CD4-positive, alpha-beta T cell (primary cell): ENCODE measurements at regions not wholly inside any gene's neighbourhood (a gene's known extent, or its start where the extent isn't known, plus 50 kb on each side); places are given as distances from the start of the nearest gene placed in this dataset.

Experiments used
- ATAC-seq: fragments of 200-7000 bp; cut with Tn5 transposase; one replicate; pipeline ENCODE4 v1.10.0; 2022; ENCODE audit warnings: mild to moderate bottlenecking; ENCODE audit not compliant: poor library complexity
- CTCF ChIA-PET: fragments of 350-600 bp; sonication (Branson Sonifier 250); formaldehyde crosslinking; loops from one replicate; lab custom pipeline; 2021; ENCODE audit warnings: antibody characterized with exemption, inconsistent platforms; lab: Charles Lee
- POLR2A ChIA-PET: fragments of 350-600 bp; sonication (Branson Sonifier 250); formaldehyde crosslinking; loops from one replicate; lab custom pipeline; 2021; ENCODE audit warnings: antibody characterized with exemption, inconsistent platforms; lab: Charles Lee
- DNase-seq, 14 experiments: peaks; one replicate each; pipeline ENCODE4 v3.0.0-alpha.2; 2013 to 2020; ENCODE audit warnings: mixed read lengths in 2 of 14
- H3K27ac ChIP-seq, 2 donors: one replicate each; pipeline versions ENCODE4 v1.5.1 to v1.7.0; 2013; ENCODE audit warnings: low read length in 2 of 2, low read depth in 1 of 2, mild to moderate bottlenecking in 1 of 2
- H3K27me3 ChIP-seq, 2 experiments: 1 replicate in 1 of 2; 2 replicates in 1 of 2; pipeline versions ENCODE4 v1.6.1 to v1.7.0; 2013; ENCODE audit warnings: low read length in 2 of 2, control low read depth in 1 of 2, mild to moderate bottlenecking in 1 of 2, moderate library complexity in 1 of 2; ENCODE audit not compliant: insufficient read depth in 2 of 2, control insufficient read depth in 1 of 2
- H3K36me3 ChIP-seq: one replicate; pipeline ENCODE4 v1.6.1; 2013; ENCODE audit warnings: low read length, control low read depth; ENCODE audit not compliant: insufficient read depth
- H3K4me1 ChIP-seq: one replicate; pipeline ENCODE4 v1.6.1; 2013; ENCODE audit warnings: low read length, control low read depth; ENCODE audit not compliant: insufficient read depth
- H3K4me3 ChIP-seq: one replicate; pipeline ENCODE4 v1.5.1; 2013; ENCODE audit warnings: mild to moderate bottlenecking, low read length, moderate library complexity
- H3K9me3 ChIP-seq, 2 experiments: 1 replicate in 1 of 2; 2 replicates in 1 of 2; pipeline versions ENCODE4 v1.6.1 to v1.7.0; 2013; ENCODE audit warnings: low read length in 2 of 2, mild to moderate bottlenecking in 2 of 2, control low read depth in 1 of 2, moderate library complexity in 1 of 2; ENCODE audit not compliant: control insufficient read depth in 1 of 2, insufficient read depth in 1 of 2
- H3K27ac Mint-ChIP-seq: one replicate; pipeline ENCODE4 v1.8.0; 2020; ENCODE audit warnings: mixed read lengths
- H3K27me3 Mint-ChIP-seq: one replicate; pipeline ENCODE4 v1.8.0; 2021; ENCODE audit warnings: mixed read lengths
- H3K36me3 Mint-ChIP-seq: one replicate; pipeline ENCODE4 v1.8.0; 2021; ENCODE audit warnings: low read depth, mixed read lengths
- H3K4me1 Mint-ChIP-seq: one replicate; pipeline ENCODE4 v1.8.0; 2021; ENCODE audit warnings: low read depth, mixed read lengths
- H3K4me3 Mint-ChIP-seq: one replicate; pipeline ENCODE4 v1.8.0; 2020; ENCODE audit warnings: mild to moderate bottlenecking, mixed read lengths
- H3K9me3 Mint-ChIP-seq: one replicate; pipeline ENCODE4 v1.8.0; 2020; ENCODE audit warnings: mixed read lengths
- CTCF ChIP-seq: fragments of 200-600 bp; IDR thresholded peaks from one replicate; pipeline ENCODE4 v1.8.0; 2022; ENCODE audit warnings: antibody characterized with exemption, mild to moderate bottlenecking
- intact Hi-C, 2 experiments: fragments of 100-400 bp; cut with DNase I in 1 of 2; cut with micrococcal nuclease in 1 of 2; formaldehyde crosslinking; loops; one replicate each; pipeline versions ENCODE4 v1.15.1 to v1.9.0; 2023 to 2025; cut with DNase I, micrococcal nuclease

GRCh38 chr4:136898590-136899248 lies 633.6 kb downstream of the PCDH18 start:
- no peaks in the 10 kb centered on the region for H3K4me1 Mint-ChIP-seq
- Histone ChIP-seq H3K4me3 (no peak overlapping the region), H3K27ac (no peak overlapping the region), H3K27me3 (no peaks in the 10 kb centered on the region), H3K36me3 (no peaks in the 10 kb centered on the region), H3K9me3 (peaks cover 0 to 4% of the 10 kb centered on the region in 2 experiments), H3K4me1 (no peaks in the 10 kb centered on the region)
- no peak for TF ChIP-seq CTCF
- no peaks in the 10 kb centered on the region for H3K36me3 Mint-ChIP-seq
- H3K4me3 Mint-ChIP-seq: no peak overlapping the region
- no peak for DNase-seq
- ChIA-PET POLR2A (no interaction called here), CTCF (no interaction called here)
- no peak for ATAC-seq
- no peak overlapping the region for H3K27ac Mint-ChIP-seq
- H3K9me3 Mint-ChIP-seq: peaks cover 3% of the 10 kb centered on the region
- H3K27me3 Mint-ChIP-seq: no peaks in the 10 kb centered on the region
- intact Hi-C loops: no loop called here

GRCh38 chr4:136893573-136893972 lies 638.7 kb downstream of the PCDH18 start:
- Mint-ChIP-seq H3K27me3 (no peaks in the 10 kb centered on the region), H3K4me3 (no peak overlapping the region), H3K36me3 (no peaks in the 10 kb centered on the region), H3K4me1 (no peaks in the 10 kb centered on the region), H3K27ac (no peak overlapping the region), H3K9me3 (no peaks in the 10 kb centered on the region)
- Histone ChIP-seq H3K4me1 (no peaks in the 10 kb centered on the region), H3K36me3 (no peaks in the 10 kb centered on the region), H3K9me3 (no peaks in the 10 kb centered on the region), H3K27ac (no peak overlapping the region), H3K27me3 (no peaks in the 10 kb centered on the region), H3K4me3 (no peak overlapping the region)
- intact Hi-C loops: no loop called here
- CTCF ChIA-PET: interaction anchor here (0.7 kb wide), 1 partner anchor 1912 kb away, joined by 6 read pairs; no protein-coding TSS in a partner anchor
- ATAC-seq: no peak
- no peak for DNase-seq
- TF ChIP-seq CTCF: no peak
- POLR2A ChIA-PET: no interaction called here

DNA sequence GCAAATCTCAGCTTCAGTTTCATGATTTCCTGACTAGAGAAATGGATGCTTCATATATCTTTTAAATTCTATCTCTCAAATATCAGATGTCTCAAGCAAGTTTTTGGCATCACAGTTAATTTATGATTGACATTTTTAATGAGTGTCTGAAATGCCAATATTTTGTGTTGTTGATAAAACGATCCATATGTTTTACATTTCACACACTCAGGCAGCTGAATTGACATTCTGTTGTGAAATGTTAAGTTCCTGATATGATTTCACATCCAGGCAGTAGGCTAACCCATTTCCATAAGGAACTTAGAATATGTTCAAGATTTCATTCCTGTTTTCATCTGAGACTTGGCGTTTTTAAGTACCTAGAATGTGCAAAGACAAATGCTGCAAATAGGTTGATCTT lies 650.6 kb downstream of the PCDH18 start:
- no peaks in the 10 kb centered on the region for H3K9me3 ChIP-seq
- no peak overlapping the region for H3K27ac ChIP-seq
- no peaks in the 10 kb centered on the region for H3K36me3 ChIP-seq
- ChIA-PET POLR2A (no interaction called here), CTCF (no interaction called here)
- DNase-seq: no peak
- Mint-ChIP-seq H3K4me3 (no peak overlapping the region), H3K4me1 (no peaks in the 10 kb centered on the region), H3K27ac (no peak overlapping the region), H3K9me3 (peaks cover 4% of the 10 kb centered on the region), H3K27me3 (no peaks in the 10 kb centered on the region), H3K36me3 (no peaks in the 10 kb centered on the region)
- intact Hi-C loops: no loop called here
- no peaks in the 10 kb centered on the region for H3K27me3 ChIP-seq
- H3K4me1 ChIP-seq: no peaks in the 10 kb centered on the region
- H3K4me3 ChIP-seq: no peak overlapping the region
- no peak for ATAC-seq
- TF ChIP-seq CTCF: no peak
